Right lobe of liver (tissue), 6 donors: ENCODE measurements at regions not wholly inside any gene's neighbourhood (a gene's known extent, or its start where the extent isn't known, plus 50 kb on each side); places are given as distances from the start of the nearest gene placed in this dataset.
A peak's percentile ranks its signal among the peaks of the same experiment; 100 is the strongest.

Experiments used
- ATAC-seq, 4 donors: fragments of 200-7000 bp; cut with Tn5 transposase; one replicate each; pipeline ENCODE4 v1.9.1; 2020; ENCODE audit warnings: mild to moderate bottlenecking in 4 of 4, moderate library complexity in 4 of 4
- DNase-seq, 3 donors: peaks; one replicate each; pipeline ENCODE4 v3.0.0-alpha.2; 2020
- H3K27ac ChIP-seq, 3 donors: fragments of 200-600 bp; one replicate each; pipeline ENCODE4 v1.8.0; 2022
- H3K27me3 ChIP-seq, 2 donors: fragments of 200-600 bp; one replicate each; pipeline ENCODE4 v1.8.0; 2022
- H3K36me3 ChIP-seq, 4 donors: fragments of 200-600 bp; sonication (generic) in 1 of 4; one replicate each; pipeline versions ENCODE4 v1.5.1 to v1.8.0; 2017 to 2022; ENCODE audit warnings: control low read depth in 1 of 4
- H3K4me1 ChIP-seq, 4 donors: fragments of 200-600 bp; sonication (generic) in 1 of 4; one replicate each; pipeline versions ENCODE4 v1.5.1 to v1.8.0; 2017 to 2022; ENCODE audit warnings: control low read depth in 1 of 4
- H3K4me3 ChIP-seq, 3 donors: fragments of 200-600 bp; one replicate each; pipeline ENCODE4 v1.8.0; 2022
- H3K9me3 ChIP-seq, 4 donors: fragments of 200-600 bp; sonication (generic) in 1 of 4; one replicate each; pipeline versions ENCODE4 v1.5.1 to v1.8.0; 2017 to 2022; ENCODE audit warnings: control low read depth in 1 of 4
- CTCF ChIP-seq, 4 donors: fragments of 200-600 bp in 3 of 4; fragments of 450-650 bp in 1 of 4; IDR thresholded peaks; one replicate each; pipeline versions ENCODE4 v1.5.1 to v1.8.0; 2016 to 2022; ENCODE audit warnings: antibody characterized with exemption in 4 of 4, mild to moderate bottlenecking in 2 of 4
- POLR2A ChIP-seq: fragments of 450-650 bp; IDR thresholded peaks from one replicate; pipeline ENCODE4 v1.6.1; 2017; ENCODE audit warnings: antibody characterized with exemption, mild to moderate bottlenecking
- WGBS: methylation state at CpG from one replicate; pipeline ENCODE4 v1.1.6; 2018; ENCODE audit warnings: low coverage, low lambda C conversion rate; ENCODE audit not compliant: insufficient coverage; ENCODE audit errors: missing lambda C conversion rate; 5-methylcytosine and 5-hydroxymethylcytosine counted together
- intact Hi-C, 2 donors: fragments of 100-400 bp; cut with DNase I; formaldehyde crosslinking; loops; one replicate each; pipeline versions ENCODE4 v1.11.2 to v1.14.1; 2022
- donor health status: DM: no; HTN: yes; CAD: no.
- donor health status: DM: no; HTN: no; CAD: no.
- donor health status: DM: no; HTN: no; CAD: no.
- donor health status: DM: no; HTN: yes; CAD: no.
- donor health status: DM: no; HTN: yes; CAD: no.

GRCh38 chr6:141103246-141103645, 1029.5 kb upstream of the GJE1 start:
- H3K9me3 ChIP-seq = no peaks in the 10 kb centered on the region
- H3K4me1 ChIP-seq = no peaks in the 10 kb centered on the region
- ATAC-seq = no peak
- H3K27me3 ChIP-seq = no peaks in the 10 kb centered on the region
- no peak overlapping the region for H3K27ac ChIP-seq
- TF ChIP-seq POLR2A (no peak), CTCF (IDR thresholded peaks at IDR 0.05) (no peak)
- H3K4me3 ChIP-seq = no peak overlapping the region
- intact Hi-C loops = no loop called here
- no peaks in the 10 kb centered on the region for H3K36me3 ChIP-seq
- no peak for DNase-seq

GRCh38 chr6:141097471-141097870, 1035.3 kb upstream of the GJE1 start:
- TF ChIP-seq CTCF (IDR thresholded peaks at IDR 0.05) (no peak), POLR2A (no peak)
- no peaks in the 10 kb centered on the region for H3K36me3 ChIP-seq
- H3K4me3 ChIP-seq = no peak overlapping the region
- intact Hi-C loops = no loop called here
- no peaks in the 10 kb centered on the region for H3K9me3 ChIP-seq
- 33% methylated on average over 1 of the region's 1 CpG for WGBS
- H3K27me3 ChIP-seq = no peaks in the 10 kb centered on the region
- H3K4me1 ChIP-seq = peaks cover 0 to 4% (median 0%) of the 10 kb centered on the region in 4 donors
- DNase-seq (no peak), ATAC-seq (no peak)
- H3K27ac ChIP-seq = no peak overlapping the region

GRCh38 chr6:141095308-141095707, 1037.4 kb upstream of the GJE1 start:
- Histone ChIP-seq H3K4me1 (peaks cover 0 to 4% (median 0%) of the 10 kb centered on the region in 4 donors), H3K9me3 (no peaks in the 10 kb centered on the region), H3K27me3 (no peaks in the 10 kb centered on the region), H3K27ac (no peak overlapping the region), H3K36me3 (no peaks in the 10 kb centered on the region), H3K4me3 (no peak overlapping the region)
- ATAC-seq (peak in 3 of 4 donors; percentile 41 to 66 (median 63)), DNase-seq (no peak)
- WGBS = 27% methylated on average over 1 of the region's 1 CpG
- intact Hi-C loops = no loop called here
- TF ChIP-seq POLR2A = no peak
- no peak for TF ChIP-seq CTCF (IDR thresholded peaks at IDR 0.05)

- H3K27ac ChIP-seq = peak overlapping the region in 1 of 3 donors; percentile 25
- H3K27me3 ChIP-seq = no peaks in the 10 kb centered on the region
- H3K4me1 ChIP-seq = peaks cover 0 to 9% (median 3%) of the 10 kb centered on the region in 4 donors
- intact Hi-C loops = no loop called here
- no peaks in the 10 kb centered on the region for H3K36me3 ChIP-seq
- DNase-seq (no peak), ATAC-seq (peak; percentile 92 to 99 (median 96))
- H3K4me3 ChIP-seq = no peak overlapping the region
- H3K9me3 ChIP-seq = no peaks in the 10 kb centered on the region
- TF ChIP-seq POLR2A = no peak
- no peak for TF ChIP-seq CTCF (IDR thresholded peaks at IDR 0.05)
Measured at GRCh38 chr6:141088171-141088570, 1044.6 kb upstream of the GJE1 start.
